SJCRH30 (cell line): ENCODE measurements at regions not wholly inside any gene's neighbourhood (a gene's known extent, or its start where the extent isn't known, plus 50 kb on each side); places are given as distances from the start of the nearest gene placed in this dataset.

Experiments
- DNase-seq, 2 experiments: peaks; one replicate each; pipeline ENCODE4 v3.0.0-alpha.2; 2015 to 2020
- H3K27ac ChIP-seq: fragments of 250-450 bp; sonication (Bioruptor Pico); 2 replicates; pipeline ENCODE4 v1.5.1; 2020; ENCODE audit warnings: mild to moderate bottlenecking, moderate library complexity
- H3K27me3 ChIP-seq: fragments of 250-450 bp; sonication (Bioruptor Pico); 2 replicates; pipeline ENCODE4 v1.5.1; 2020; ENCODE audit warnings: mild to moderate bottlenecking, moderate library complexity
- H3K36me3 ChIP-seq: fragments of 250-450 bp; sonication (Bioruptor Pico); 2 replicates; pipeline ENCODE4 v1.5.1; 2020; ENCODE audit warnings: mild to moderate bottlenecking, moderate library complexity
- H3K4me1 ChIP-seq: fragments of 250-450 bp; sonication (Bioruptor Pico); 2 replicates; pipeline ENCODE4 v1.5.1; 2020; ENCODE audit warnings: mild to moderate bottlenecking, moderate library complexity
- H3K4me3 ChIP-seq: fragments of 250-450 bp; sonication (Bioruptor Pico); 2 replicates; pipeline ENCODE4 v1.5.1; 2020; ENCODE audit warnings: mild to moderate bottlenecking, moderate library complexity
- H3K9me3 ChIP-seq: fragments of 250-450 bp; sonication (Bioruptor Pico); replicated peaks from 2 replicates; pipeline ENCODE4 v1.5.1; 2020; ENCODE audit warnings: mild to moderate bottlenecking, moderate library complexity

DNA sequence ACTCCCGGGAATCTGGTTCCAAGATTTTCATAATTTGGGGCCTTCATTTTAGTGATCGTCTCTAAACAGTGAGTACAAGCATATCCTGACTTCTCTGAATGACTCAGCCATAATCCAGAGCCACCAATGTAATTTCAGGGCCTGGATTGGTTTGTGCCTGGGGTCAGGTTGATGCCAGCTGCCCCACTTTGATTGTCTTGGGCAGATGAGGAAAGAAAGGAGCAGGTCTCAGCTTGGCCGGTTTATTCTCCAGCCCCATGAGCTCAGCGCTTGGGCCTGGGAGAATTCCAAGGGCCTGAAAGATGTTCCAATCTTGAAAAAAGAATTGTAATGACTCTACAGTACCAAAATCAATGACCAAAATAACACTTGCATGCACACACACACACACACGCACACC, 71.2 kb upstream of the ECE1 start:
- Histone ChIP-seq H3K9me3 (no peaks in the 10 kb centered on the region), H3K4me3 (no peak overlapping the region), H3K27me3 (0 out of 2 replicates have a peak, but pooled peaks cover 3% of the 10 kb centered on the region), H3K27ac (no peak overlapping the region), H3K4me1 (0 out of 2 replicates have a peak, but pooled peaks cover 3% of the 10 kb centered on the region), H3K36me3 (no peaks in the 10 kb centered on the region)
- peak in 1 of 2 experiments; percentile 41 for DNase-seq

DNA sequence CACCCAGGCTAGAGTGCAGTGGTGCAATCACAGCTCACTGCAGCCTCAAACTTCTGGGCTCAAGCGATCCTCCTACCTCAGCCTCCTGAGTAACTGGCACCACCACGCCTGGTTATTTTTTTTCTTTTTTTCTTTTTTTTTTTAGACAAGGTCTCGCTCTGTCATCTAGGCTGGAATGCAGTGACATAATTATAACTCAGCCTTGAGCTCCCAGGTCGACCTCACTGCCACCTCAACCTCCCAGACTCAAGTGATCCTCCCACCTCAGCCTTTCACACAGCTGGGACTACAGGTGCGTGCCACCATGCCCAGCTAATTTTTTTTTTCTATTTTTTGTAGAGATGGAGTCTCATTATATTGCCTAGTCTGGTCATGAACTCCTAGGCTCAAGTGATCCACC, 66.9 kb upstream of the ECE1 start:
- Histone ChIP-seq H3K9me3 (no peaks in the 10 kb centered on the region), H3K36me3 (no peaks in the 10 kb centered on the region), H3K27me3 (0 out of 2 replicates have a peak, but pooled peaks cover 3% of the 10 kb centered on the region), H3K4me3 (no peak overlapping the region), H3K4me1 (0 out of 2 replicates have a peak, but pooled peaks cover 3% of the 10 kb centered on the region), H3K27ac (no peak overlapping the region)
- no peak for DNase-seq

DNA sequence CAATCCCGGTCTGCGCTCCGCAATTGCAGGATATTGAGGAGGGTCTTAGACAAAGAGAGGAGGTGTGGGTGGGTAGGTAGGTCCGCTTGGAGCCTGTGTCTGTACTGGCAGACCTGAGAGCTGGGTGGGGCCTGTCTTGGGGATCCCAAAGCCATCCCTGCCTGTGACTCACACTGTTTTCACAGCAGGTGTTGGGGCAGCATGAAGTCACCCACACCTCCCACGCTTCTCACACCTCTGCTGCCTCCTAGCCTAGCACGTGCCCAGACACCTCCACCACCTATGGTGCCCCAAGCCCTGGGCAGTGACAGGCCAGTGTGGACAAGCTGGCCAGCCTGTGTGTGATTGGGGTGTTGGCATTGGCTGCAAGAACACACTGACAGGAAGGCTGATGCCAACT, 65.7 kb upstream of the ECE1 start:
- no peaks in the 10 kb centered on the region for H3K4me1 ChIP-seq
- no peaks in the 10 kb centered on the region for H3K9me3 ChIP-seq
- 0 out of 2 replicates have a peak, but pooled peaks cover 3% of the 10 kb centered on the region for H3K27me3 ChIP-seq
- no peaks in the 10 kb centered on the region for H3K36me3 ChIP-seq
- no peak for DNase-seq
- no peak overlapping the region for H3K4me3 ChIP-seq
- no peak overlapping the region for H3K27ac ChIP-seq

DNA sequence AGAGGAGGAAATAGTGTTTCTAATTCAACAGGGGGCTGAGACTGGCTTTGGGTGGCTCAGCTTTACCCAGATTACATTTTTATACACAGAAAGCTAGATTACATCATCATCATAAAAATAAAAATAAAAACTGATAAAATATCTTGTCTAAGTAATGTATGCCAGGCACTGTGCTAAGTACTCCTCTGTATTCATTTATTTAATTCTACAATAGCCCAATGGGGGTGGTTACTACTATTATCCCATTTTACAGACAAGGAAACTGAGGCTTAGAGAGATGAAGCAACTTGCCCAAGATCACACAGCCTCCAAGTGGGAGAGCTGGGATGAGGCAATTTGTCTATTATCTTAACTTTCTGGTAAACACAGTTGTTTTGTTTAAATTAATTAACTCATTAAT, 62.3 kb upstream of the ECE1 start:
- Histone ChIP-seq H3K4me1 (no peaks in the 10 kb centered on the region), H3K27ac (no peak overlapping the region), H3K27me3 (0 out of 2 replicates have a peak, but pooled peaks cover 3% of the 10 kb centered on the region), H3K9me3 (no peaks in the 10 kb centered on the region), H3K4me3 (no peak overlapping the region), H3K36me3 (no peaks in the 10 kb centered on the region)
- no peak for DNase-seq

DNA sequence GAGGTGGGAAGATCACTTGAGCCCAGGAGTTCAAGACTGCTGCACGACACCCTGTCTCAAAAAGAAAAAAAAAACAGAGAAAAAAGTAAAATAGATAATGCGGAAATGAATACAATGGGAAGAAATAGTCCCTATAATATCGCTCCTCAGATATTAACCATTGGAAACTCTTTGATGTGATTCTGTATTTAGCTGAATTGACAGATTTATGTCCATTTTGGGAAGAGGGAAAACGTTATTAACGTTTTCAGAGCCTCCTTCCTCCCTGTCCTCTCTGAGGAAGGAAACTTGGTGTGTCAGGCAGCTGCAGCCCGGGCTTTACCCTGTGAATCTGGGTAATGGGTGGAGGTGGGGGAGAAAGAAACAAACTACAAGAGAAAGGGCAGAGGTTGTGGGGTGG, 61.6 kb upstream of the ECE1 start:
- no peak for DNase-seq
- no peaks in the 10 kb centered on the region for H3K27me3 ChIP-seq
- no peaks in the 10 kb centered on the region for H3K36me3 ChIP-seq
- H3K4me1 ChIP-seq, result no peaks in the 10 kb centered on the region
- no peak overlapping the region for H3K4me3 ChIP-seq
- H3K27ac ChIP-seq, result no peak overlapping the region
- no peaks in the 10 kb centered on the region for H3K9me3 ChIP-seq

DNA sequence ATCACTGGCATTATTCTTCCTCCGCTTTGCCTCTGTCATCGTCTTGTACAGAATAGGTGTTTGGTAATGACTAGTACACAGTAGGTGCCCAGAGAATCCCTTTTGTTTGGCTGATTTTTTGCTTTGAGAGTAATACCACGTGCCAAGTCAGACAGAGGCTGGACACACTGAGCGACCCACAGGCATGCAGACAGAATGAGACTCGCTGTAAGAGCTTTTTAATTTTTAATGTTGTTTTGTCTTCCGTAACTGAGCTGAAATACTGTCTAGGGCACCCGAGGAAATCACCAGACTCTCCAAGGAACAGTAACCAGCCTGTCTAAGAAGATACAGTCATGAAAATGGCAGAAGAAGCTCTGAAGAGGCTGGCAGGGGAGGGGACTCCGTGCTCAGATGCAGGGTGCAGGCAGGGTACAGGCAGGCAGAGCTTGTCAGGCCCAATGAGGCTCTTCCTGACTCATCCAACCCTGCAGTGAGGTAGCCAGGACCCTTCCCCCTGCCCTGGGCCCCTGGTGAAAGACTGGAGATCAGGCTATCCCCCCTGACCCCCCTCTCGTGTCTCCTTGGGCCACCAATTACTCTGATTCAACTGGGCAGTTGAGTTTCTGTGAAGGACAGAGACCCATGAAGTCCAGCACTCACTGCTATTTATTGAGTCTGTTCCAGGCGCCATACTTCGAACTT, 60.1 kb upstream of the ECE1 start:
- peaks cover 7% of the 10 kb centered on the region for H3K4me1 ChIP-seq
- DNase-seq, result no peak
- no peaks in the 10 kb centered on the region for H3K9me3 ChIP-seq
- H3K4me3 ChIP-seq, result no peak overlapping the region
- no peak overlapping the region for H3K27ac ChIP-seq
- no peaks in the 10 kb centered on the region for H3K27me3 ChIP-seq
- no peaks in the 10 kb centered on the region for H3K36me3 ChIP-seq

DNA sequence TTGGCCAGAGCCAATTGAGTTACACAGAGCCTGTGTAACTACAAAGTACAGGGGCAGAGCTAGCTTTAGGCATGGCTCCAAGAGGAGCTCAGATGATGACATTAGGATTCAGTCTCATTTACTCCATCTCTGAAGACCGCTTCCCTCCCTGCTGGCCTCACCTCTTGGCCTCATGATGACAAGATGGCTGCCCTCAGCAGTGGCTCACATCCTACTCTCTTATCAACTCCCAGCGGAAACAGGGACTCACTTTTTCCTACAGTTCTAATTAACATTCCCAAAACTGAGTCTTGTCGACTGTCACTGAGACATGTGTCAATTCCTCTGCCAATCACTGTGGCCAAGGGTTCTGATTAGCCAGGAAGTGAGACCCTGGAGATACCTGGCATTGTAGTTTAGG, 59.4 kb upstream of the ECE1 start:
- H3K4me3 ChIP-seq, result no peak overlapping the region
- H3K36me3 ChIP-seq, result no peaks in the 10 kb centered on the region
- peaks cover 7% of the 10 kb centered on the region for H3K4me1 ChIP-seq
- H3K27me3 ChIP-seq, result no peaks in the 10 kb centered on the region
- no peaks in the 10 kb centered on the region for H3K9me3 ChIP-seq
- DNase-seq, result no peak
- H3K27ac ChIP-seq, result no peak overlapping the region

DNA sequence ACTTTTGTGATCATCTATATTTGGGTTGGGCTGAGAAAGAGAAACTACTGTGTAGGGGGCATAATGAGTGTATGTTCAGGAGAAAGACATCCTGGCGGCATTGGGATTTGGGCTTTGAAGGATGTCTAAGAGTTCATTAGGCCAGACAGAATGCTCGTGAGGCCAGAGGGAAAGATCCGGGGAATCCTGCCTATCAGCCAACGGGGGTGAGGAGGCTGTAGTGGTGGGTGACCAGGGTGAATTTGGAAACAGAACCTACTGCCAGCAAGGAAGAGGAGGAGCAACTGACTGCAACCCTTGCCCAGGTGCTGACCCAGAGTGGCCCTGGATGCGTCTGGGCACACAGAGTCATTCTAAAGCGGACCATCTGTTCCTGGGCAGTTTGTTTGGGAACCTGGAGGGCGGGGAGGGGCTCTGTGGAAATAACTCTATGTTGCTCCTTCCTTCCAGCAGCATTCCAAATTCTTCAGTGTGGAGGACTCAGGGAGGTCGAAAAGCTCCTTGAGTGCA, 56.9 kb upstream of the ECE1 start:
- Histone ChIP-seq H3K4me1 (peaks cover 7% of the 10 kb centered on the region), H3K27me3 (no peaks in the 10 kb centered on the region), H3K4me3 (no peak overlapping the region; the same call in 1 of the 2 replicates), H3K27ac (no peak overlapping the region), H3K36me3 (no peaks in the 10 kb centered on the region), H3K9me3 (no peaks in the 10 kb centered on the region)
- no peak for DNase-seq

DNA sequence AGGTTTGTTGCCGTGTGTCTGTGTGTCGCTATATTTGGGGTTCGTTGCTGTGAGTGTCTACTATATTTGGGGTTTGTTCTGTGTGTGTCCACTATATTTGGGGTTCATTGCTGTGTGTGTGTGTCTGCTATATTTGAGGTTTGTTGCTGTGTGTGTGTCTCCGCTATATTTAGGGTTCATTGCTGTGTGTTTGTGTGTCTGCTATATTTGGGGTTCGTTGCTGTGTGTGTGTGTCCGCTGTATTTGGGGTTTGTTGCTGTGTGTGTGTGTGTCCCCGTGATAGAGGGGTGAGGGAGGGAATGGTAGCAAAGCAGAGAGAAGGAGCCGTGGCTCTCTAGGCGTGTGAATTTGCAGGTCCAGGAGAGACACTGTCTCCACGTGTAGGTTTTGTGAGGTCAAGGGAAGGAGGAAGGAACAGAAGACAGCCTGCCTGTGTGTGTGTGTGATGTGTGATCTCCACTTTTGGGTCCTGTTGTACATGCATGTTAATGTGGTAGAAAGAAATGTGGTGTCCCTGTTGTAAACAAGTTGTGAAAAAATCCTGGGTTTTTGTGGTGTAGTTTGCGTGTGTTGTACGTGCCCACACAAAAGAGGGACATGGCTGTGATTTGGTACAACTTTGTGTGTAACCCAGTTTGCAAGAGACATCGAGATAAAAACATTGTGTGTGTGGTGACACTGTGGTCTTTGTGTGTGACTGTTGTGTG, 56.3 kb upstream of the ECE1 start:
- Histone ChIP-seq H3K9me3 (no peaks in the 10 kb centered on the region), H3K27me3 (no peaks in the 10 kb centered on the region), H3K4me1 (peaks cover 7% of the 10 kb centered on the region), H3K27ac (no peak overlapping the region), H3K36me3 (no peaks in the 10 kb centered on the region), H3K4me3 (peak overlapping the region; percentile 70)
- DNase-seq, result no peak

DNA sequence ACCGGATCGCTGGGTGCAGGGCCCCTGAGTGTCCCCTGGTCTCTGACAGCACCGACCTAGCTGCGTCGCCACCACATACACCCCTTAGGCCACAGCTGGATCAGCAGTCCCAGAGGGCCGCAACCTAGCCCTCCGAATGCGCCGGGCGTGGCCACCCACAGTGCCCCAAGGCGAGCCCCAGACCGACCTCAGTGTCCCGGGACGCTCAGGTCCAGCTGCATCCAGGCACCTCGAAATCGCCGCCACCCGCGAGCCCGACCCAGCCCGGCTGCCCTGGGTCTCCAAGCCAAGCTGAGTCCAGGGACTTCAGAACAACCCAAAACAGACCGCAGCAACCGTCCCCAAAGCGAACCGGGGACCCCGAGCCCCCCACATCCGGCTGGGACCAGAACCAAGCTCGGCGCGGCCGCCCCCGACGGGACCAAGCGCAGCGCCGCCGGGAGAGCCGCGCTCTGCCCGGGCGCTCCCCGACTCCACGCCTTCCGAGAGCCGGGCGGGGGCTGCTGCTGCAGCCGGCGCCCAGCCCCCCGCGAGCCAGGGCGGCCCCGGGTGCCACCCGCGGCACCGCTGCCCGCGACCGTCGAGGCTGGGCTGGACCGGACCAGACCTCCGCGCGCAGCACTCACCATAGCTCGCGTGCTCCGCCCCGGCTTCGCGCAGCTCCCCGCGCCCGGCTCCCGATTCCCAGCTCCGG, 54.6 kb upstream of the ECE1 start:
- Histone ChIP-seq H3K27me3 (no peaks in the 10 kb centered on the region), H3K4me3 (peak overlapping the region; percentile 70), H3K4me1 (peaks cover 9% of the 10 kb centered on the region), H3K9me3 (no peaks in the 10 kb centered on the region), H3K36me3 (no peaks in the 10 kb centered on the region), H3K27ac (peak overlapping the region; percentile 15; the same call in 1 of the 2 replicates)
- DNase-seq, result peak; percentile 56 to 57

DNA sequence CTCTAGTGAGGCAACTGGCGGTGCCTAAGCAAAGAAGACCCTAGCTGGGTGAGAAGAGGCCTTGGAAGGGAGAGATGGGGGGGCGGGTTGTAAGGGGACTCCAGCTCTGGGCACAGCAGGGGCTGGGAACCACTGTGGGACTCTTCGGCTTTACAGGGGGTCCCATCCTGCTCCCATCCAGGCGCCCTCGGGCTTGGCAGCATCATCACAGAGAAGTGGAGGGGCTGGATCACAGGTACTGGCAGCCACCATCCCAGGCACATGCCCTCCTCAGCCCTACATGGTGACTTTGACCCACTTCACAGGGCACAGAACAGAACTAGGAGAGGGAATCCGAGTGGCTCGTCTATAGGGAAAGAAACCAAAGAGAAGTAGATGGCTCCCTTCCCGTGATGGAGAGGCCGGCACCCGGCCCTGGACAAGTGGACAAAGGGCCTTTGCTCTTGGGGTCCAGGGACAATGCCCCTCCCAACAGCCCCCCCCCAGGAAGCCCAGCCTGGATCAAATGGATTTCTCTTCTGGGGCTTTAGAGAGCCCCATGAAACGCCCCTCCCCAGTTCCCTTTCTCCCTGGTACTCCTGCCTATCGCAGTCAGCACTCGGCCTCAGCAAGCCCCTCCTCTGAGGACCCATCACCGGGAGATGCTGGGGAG, 54.0 kb upstream of the ECE1 start:
- peak overlapping the region; percentile 15; the same call in 1 of the 2 replicates for H3K27ac ChIP-seq
- H3K4me1 ChIP-seq, result peaks cover 9% of the 10 kb centered on the region

DNA sequence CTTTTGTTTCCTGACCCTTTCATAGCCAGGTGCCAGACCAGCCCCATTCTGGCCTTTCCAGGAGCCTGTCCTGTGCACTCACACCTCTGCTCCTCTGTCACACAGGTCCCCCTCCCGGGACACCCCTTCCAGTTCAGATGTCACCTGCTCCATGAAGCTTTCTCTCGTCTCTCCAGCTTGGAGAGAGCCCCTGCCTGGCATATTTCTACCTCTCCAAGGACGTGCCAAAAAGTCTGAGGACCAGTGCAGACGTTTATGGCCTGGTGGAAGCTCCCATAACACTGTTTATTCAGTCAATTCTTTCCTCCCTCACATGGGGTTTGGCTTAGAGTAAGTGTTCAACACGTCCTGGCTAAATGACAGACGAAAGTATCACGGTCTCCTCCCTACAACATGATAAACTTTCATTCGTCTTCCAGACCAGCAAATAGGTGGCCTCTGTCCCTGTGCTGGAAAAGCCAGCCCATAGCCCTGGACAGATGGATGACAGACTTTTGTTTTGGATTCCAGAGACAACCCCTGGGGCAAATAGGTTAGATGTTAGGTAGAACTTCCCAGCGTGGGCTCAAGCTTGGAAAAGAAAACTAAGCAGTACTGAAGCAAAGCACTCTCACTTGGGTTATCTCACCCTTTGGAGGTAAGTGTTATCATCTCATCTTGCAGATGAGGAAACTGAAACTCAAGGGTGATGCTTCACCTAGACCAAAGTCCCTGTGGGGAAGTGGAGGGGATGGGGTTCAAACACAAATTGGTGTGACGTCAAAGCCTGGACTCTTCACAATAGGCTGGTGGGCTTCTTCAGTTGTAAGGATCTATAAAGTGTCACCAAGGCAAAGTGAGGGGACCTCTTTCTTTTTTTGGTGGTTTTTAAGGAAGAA, 52.9 kb upstream of the ECE1 start:
- Histone ChIP-seq H3K27me3 (no peaks in the 10 kb centered on the region), H3K36me3 (no peaks in the 10 kb centered on the region), H3K4me3 (no peak overlapping the region), H3K9me3 (no peaks in the 10 kb centered on the region), H3K4me1 (peaks cover 16% of the 10 kb centered on the region), H3K27ac (no peak overlapping the region)
- no peak for DNase-seq

More for the DNA sequence above, 54.0 kb upstream of the ECE1 start:
- Histone ChIP-seq H3K36me3 (no peaks in the 10 kb centered on the region), H3K9me3 (no peaks in the 10 kb centered on the region), H3K4me3 (peak overlapping the region; percentile 70), H3K27me3 (no peaks in the 10 kb centered on the region)
- no peak for DNase-seq

DNA sequence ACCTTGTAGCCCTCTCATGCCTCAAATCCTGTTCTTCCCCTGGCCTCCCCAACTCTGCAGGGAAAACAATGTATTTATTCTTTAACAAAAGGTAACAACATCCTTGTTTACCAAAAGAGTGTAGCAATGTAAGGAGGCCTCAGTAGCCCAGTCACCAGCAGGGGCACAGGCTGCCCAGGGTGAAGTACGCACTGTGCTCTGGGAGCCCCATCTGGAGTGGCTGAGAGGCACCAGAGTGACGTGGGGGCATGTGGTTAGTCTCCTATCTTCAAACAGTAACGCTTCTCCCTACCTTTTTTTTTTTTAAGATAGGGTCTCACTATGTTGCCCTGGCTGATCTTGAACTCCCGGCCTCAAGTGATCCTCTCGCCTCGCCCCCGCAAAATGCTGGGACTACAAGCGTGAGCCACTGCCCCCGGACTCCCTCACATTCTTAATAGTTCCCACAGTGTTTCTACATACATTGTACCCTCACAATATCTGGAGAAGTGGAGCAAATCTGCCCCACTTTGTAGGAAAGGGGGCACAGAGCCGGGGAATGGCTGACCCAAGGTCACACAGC, 51.3 kb upstream of the ECE1 start:
- Histone ChIP-seq H3K4me3 (no peak overlapping the region), H3K27ac (no peak overlapping the region), H3K36me3 (no peaks in the 10 kb centered on the region), H3K4me1 (peaks cover 26% of the 10 kb centered on the region), H3K9me3 (no peaks in the 10 kb centered on the region), H3K27me3 (no peaks in the 10 kb centered on the region)
- no peak for DNase-seq
